HG02763 (cell line): ENCODE measurements at regions not wholly inside any gene's neighbourhood (a gene's known extent, or its start where the extent isn't known, plus 50 kb on each side); places are given as distances from the start of the nearest gene placed in this dataset.

Experiments used
- ATAC-seq: cut with Tn5 transposase; IDR thresholded peaks from one replicate; pipeline ENCODE4 v1.9.1; 2021; ENCODE audit warnings: mild to moderate bottlenecking, moderate library complexity; ENCODE audit not compliant: unreplicated experiment

GRCh38 chr2:5507367-5507766 lies 184.8 kb upstream of the SOX11 start:
- no peak for ATAC-seq

GRCh38 chr2:5509362-5509761 lies 182.8 kb upstream of the SOX11 start:
- ATAC-seq = no peak

GRCh38 chr2:5510082-5510481 lies 182.1 kb upstream of the SOX11 start:
- ATAC-seq = no peak

DNA sequence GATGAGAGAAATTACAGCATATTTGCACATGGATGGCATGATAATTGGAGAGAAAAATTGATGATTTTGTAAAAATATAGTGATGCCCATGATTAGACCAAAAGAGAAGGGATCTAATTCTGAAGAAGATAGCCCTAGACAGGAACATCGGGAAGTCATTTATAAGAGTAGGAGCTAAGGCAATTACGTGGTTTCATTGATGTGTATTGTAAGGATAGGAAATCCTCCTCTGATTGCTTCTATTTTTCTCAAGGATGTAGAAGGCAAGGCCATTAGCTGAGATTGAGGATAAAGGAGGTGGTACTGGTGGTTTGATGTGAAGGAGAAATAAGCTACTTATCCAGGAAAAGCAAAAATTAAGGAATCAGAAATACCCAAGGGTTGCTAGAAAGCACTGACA lies 176.5 kb upstream of the SOX11 start:
- ATAC-seq = no peak

GRCh38 chr2:5519286-5519685 lies 172.9 kb upstream of the SOX11 start:
- ATAC-seq = no peak

DNA sequence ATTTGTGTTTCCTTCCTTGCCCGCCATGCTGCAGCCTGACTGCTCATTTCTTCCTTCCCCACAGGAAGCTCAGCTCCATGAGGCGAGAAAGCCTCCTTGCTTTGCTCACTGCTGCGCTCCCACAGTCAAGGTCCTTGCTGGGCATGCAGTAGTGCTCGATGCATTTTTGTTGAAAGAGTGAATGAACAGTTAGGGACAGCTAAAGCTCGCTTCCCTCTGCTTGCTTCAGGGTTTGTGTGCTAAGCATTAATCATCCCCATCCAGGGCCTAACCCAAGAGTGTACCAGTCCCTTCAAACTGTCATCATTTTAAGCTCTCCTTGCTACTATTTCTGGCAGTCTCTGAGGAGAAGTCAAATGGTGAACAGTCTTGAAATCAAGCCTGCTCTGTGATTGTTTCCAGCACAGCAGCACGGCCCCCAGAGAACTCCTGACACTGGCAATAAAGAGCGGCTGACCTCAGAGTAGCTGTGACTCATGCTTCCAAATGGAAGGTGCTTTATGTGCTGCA lies 171.7 kb upstream of the SOX11 start:
- no peak for ATAC-seq

DNA sequence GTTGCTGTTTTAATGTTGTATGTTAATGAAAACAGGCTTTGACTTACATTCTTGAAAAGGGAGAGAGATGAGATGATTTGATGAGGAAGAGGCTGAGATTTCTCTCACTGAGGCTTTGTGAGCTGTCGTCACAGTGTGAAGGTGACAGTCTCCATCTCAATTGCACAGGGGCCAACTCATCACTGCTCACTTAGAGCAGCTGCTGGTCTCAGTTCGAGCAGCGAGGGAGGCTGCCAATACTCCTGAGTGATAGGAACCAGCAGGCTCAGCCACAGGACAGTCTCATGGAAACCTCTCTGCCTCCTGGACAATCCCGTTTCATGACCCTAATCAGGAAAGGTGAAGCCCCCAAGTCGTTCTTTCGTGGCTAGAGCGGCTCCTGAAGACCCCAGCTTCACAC lies 170.7 kb upstream of the SOX11 start:
- no peak for ATAC-seq

DNA sequence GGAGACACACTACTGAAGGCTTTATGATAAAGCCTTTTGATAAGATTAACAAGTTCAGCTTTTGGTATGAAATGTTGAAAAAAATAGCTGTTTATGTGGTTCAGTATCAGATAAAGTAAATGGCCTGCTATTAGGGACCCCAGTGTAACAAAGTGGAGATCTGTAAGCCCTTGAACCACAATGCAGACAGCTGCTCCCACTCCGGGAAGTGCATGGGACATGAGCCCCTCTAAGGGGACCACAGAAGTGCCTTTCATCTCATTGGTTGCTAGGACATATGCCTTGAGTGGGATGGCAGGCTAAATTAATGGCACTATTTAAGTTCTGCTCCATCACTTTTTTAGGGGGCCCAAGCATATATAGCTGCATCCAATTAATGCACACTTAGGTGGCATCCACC lies 167.6 kb upstream of the SOX11 start:
- no peak for ATAC-seq

DNA sequence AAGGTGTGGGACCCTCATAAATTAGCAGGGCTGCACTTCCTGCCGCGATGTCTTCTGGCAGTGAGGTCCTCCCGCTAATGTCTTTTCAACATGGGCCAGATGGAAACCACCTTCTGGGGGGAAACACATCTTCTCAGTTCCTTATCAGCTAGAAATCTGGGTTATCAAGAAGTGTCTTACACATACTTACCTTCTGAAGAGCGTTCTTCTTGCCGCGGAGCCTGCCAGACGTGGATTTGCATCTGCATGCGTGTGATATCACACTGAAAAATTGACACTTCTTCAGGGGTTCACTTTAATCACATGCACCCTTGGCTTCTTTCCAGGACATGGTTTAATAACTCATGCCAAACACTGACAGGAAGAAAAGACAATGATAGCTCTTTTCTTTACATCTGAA lies 163.5 kb upstream of the SOX11 start:
- ATAC-seq = no peak

DNA sequence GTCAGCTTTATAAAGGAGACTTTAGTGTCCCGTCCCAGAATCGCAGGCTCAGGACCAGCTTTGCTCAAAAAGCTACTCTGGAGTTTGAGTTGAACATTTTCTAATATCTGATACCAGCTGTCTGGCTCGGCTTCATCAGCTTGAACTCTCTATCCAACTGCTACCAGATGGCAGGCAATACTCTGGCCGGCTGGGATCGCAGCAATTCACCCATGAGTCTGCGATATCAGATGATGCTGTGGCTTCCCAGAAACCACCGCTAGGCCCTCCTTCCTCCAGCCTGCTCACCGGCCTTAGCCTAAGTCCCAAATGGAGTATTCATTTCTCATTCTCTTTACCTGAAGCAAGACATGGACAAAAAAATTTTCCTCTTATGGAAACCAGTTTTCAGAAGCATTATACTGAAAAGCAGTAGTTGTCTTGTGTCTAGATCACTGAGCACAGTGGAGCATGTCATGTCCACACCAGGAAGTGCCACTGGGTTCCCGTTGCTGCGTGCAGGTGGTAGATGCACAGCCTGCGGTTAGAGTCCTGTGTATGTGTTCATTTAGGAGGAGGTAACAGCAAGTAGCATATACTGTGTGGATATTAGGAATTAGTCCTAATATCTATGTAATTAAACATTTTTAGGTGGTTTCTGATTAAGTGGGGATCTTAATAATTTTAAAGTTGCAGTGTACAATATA lies 162.0 kb upstream of the SOX11 start:
- ATAC-seq = no peak

- ATAC-seq = no peak
Measured at GRCh38 chr2:5535301-5535700, 156.9 kb upstream of the SOX11 start.

GRCh38 chr2:5537180-5537688 lies 154.9 kb upstream of the SOX11 start:
- no peak for ATAC-seq

DNA sequence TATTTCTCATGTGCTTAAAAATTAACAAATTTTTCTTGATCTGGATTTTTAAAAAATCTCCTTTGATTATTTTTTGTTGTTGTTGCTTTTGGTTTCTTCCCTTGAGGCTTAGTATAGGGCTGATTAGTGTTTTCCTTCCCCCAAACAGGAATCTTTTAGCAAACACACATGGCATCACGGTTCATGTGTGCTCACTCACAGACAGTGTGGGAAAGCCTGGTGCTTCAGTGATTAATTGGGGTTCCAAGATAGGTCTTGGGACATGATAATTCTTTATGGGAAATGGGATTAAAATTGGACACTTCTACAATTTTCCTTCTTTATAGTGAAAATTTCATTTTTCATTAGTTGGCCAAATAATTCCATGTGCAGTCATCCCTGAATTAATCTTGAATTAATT lies 153.9 kb upstream of the SOX11 start:
- no peak for ATAC-seq

DNA sequence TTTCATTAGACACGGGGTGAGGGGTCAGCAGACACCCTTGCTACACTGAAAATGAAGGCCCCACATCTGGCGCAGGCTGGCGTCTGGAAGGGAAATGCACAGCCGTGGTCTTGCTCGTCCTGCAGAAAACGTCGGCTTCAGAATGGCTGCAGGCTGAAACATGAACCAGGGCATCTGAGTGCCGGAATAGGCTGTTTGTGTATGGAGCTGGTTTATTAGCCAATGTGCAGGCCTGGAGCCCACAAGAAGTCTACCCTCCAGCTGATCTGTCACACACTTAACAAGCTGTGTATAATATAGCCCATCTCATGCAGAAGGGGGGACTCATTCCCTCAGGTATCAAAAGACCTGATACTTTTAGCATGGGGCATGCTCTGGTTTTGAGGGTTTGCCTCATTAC lies 153.4 kb upstream of the SOX11 start:
- no peak for ATAC-seq

DNA sequence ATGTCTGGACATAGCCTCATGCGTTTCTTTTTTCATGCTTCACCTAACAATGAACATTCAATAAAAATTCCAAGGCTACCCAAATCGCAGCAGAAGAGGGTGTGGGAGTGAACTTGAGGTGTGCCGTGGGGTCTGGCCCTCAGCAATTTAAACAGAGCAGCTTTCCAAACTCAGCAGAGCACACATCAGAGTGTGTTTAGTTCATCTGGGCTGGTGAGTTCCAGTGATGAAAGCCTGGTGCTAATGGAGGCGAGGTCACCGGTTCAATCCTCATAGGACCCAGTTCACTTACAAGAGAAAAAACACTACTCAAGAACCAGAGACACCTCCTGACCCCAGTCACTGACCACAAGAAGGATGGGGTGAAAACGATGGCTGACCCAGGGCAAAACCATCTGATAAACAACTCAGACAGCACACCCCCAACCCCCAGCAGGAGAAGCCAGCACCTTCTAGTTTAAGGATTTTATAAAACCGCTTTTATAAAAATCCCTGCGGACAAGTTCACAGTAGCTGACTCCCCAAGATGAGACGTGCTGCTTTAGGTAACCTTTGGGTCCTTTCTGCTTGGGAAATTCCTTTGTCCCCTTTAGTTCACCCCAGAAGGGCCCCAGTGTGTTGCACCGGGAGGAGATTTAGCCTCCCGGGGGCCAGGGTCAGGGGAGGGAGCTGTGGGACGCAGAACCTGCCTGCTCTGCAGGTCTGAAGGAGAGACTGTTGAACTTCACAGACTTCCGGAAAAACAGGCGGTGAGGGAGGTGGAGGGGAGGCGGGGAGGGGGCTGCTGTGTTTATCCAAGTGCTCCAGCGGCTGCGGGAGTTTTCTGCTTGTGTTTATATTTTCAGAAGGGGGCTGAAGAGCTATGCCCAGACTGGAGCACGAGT lies 152.7 kb upstream of the SOX11 start:
- ATAC-seq = no peak

- no peak for ATAC-seq
Measured at GRCh38 chr2:5540856-5541255, 151.3 kb upstream of the SOX11 start.

DNA sequence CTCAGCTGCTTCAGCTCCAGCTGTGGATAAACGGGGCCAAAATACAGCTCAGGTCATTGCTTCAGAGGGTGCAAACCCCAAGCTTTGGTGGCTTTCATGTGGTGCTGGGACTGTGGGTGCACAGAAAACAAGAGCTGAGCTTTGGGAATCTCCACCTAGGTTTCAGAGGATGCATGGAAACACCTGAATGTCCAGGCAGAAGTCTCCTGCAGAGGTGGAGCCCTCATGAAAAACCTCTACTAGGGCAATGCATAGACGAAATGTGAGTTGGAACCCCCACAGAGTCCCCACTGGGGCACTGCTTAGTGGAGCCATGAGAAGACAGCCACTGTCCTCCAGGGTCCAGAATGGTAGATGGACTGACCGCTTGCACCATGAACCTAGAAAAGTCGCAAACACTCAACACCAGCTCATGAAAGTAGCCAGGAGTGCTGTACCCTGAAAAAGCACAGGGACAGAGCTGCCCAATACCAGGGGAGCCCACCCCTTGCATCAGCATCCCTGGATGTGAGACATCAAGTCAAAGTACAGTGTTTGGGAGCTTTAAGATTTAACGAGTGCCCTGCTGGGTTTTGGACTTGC lies 147.9 kb upstream of the SOX11 start:
- ATAC-seq = no peak

DNA sequence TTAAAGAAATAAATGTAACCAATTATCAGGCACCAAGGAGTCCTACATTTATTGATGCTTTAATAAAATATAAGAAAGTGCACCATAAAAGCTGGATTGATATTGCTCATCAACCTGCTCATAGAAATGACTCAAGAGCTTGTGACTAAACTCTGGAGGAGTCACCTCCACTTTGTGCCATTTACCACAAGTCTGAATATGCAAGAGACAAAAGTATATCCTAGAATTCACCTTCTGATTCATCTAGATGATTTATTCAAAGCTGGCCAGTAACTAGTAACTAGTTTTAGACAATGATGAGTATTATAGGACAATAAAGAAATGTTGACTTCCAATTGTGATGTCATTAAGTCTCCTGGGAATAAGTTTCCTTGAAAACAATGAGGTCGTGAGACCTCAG lies 146.0 kb upstream of the SOX11 start:
- ATAC-seq = no peak

- no peak for ATAC-seq
Measured at GRCh38 chr2:5548991-5549715, 143.0 kb upstream of the SOX11 start.

- no peak for ATAC-seq
Measured at GRCh38 chr2:5549771-5550170, 142.4 kb upstream of the SOX11 start.

- no peak for ATAC-seq
Measured at GRCh38 chr2:5555636-5556035, 136.5 kb upstream of the SOX11 start.
